ENCODE measurements at regions not wholly inside any gene's neighbourhood (a gene's known extent, or its start where the extent isn't known, plus 50 kb on each side); places are given as distances from the start of the nearest gene placed in this dataset.
A peak's percentile ranks its signal among the peaks of the same experiment; 100 is the strongest.

DNA sequence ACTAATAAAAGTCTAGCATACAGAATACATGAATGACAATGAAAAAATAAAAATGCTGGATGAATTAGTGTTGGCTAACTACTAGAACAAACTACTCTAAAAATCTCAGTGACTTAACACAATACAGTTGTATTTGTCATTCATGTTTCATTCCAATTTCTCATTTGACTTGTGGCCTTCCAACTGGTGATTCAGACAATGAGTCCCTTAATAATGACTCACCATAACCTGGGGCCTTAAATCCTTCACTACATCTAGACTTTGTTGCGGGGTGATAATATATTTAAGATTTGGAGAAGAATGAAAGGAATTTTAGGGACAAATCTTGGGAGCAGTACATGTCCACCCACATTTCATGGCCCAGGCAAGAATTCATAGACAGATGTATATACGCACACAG lies 90.5 kb upstream of the POM121L12 start:
- Mint-ChIP-seq H3K27ac (ENCODE audit: unreplicated experiment) (no peak overlapping the region), H3K36me3 (ENCODE audit: low read depth, unreplicated experiment) (no peaks in the 10 kb centered on the region), H3K27me3 (ENCODE audit: low read depth, unreplicated experiment) (no peaks in the 10 kb centered on the region), H3K4me3 (ENCODE audit: unreplicated experiment) (no peak overlapping the region), H3K4me1 (ENCODE audit: low read depth, unreplicated experiment) (peaks cover 24% of the 10 kb centered on the region), H3K9me3 (ENCODE audit: unreplicated experiment) (peaks cover 2% of the 10 kb centered on the region)
- H3K4me2 ChIP-seq (ENCODE audit: low read length) = no peak overlapping the region
- no peaks in the 10 kb centered on the region for H3K4me1 ChIP-seq (ENCODE audit: insufficient read depth, low read length)
- FAIRE-seq (no peak), DNase-seq (ENCODE audit: low read depth) (peak; percentile 54)
- no peaks in the 10 kb centered on the region for H4K20me1 ChIP-seq (ENCODE audit: insufficient read depth, low read length)
- H3K9ac ChIP-seq (ENCODE audit: low read length) = no peak overlapping the region
- TF ChIP-seq EZH2 (IDR thresholded peaks at IDR 0.05; ENCODE audit: insufficient read depth, low read length) (no peak), CTCF (IDR thresholded peaks at IDR 0.05; ENCODE audit: insufficient read depth, low read depth, low read length) (no peak)
- H3K27ac ChIP-seq (ENCODE audit: low read depth, low read length) = no peak overlapping the region
- no peaks in the 10 kb centered on the region for H3K36me3 ChIP-seq (ENCODE audit: insufficient read depth, low read length)
- H3K79me2 ChIP-seq (ENCODE audit: insufficient read depth, low read length) = no peaks in the 10 kb centered on the region
- no peak overlapping the region for H2AFZ ChIP-seq (ENCODE audit: low read depth, low read length)
- H3K4me3 ChIP-seq (ENCODE audit: insufficient read depth, low read depth, low read length) = no peak overlapping the region
- no peaks in the 10 kb centered on the region for H3K9me3 ChIP-seq (ENCODE audit: insufficient read depth, low read depth, low read length)
- no peaks in the 10 kb centered on the region for H3K27me3 ChIP-seq (ENCODE audit: insufficient read depth, low read length)

- no peak overlapping the region for H3K4me2 ChIP-seq (ENCODE audit: low read length)
- Mint-ChIP-seq H3K4me1 (ENCODE audit: low read depth, unreplicated experiment) (peaks cover 24% of the 10 kb centered on the region), H3K4me3 (ENCODE audit: unreplicated experiment) (no peak overlapping the region), H3K27ac (ENCODE audit: unreplicated experiment) (no peak overlapping the region), H3K36me3 (ENCODE audit: low read depth, unreplicated experiment) (no peaks in the 10 kb centered on the region), H3K9me3 (ENCODE audit: unreplicated experiment) (peaks cover 2% of the 10 kb centered on the region), H3K27me3 (ENCODE audit: low read depth, unreplicated experiment) (no peaks in the 10 kb centered on the region)
- H3K36me3 ChIP-seq (ENCODE audit: insufficient read depth, low read length) = no peaks in the 10 kb centered on the region
- no peaks in the 10 kb centered on the region for H3K79me2 ChIP-seq (ENCODE audit: insufficient read depth, low read length)
- FAIRE-seq = no peak
- no peak overlapping the region for H3K9ac ChIP-seq (ENCODE audit: low read length)
- H2AFZ ChIP-seq (ENCODE audit: low read depth, low read length) = no peak overlapping the region
- no peak for TF ChIP-seq EZH2 (IDR thresholded peaks at IDR 0.05; ENCODE audit: insufficient read depth, low read length)
- no peak for TF ChIP-seq CTCF (IDR thresholded peaks at IDR 0.05; ENCODE audit: insufficient read depth, low read depth, low read length)
- H3K4me3 ChIP-seq (ENCODE audit: insufficient read depth, low read depth, low read length) = no peak overlapping the region
- no peak overlapping the region for H3K27ac ChIP-seq (ENCODE audit: low read depth, low read length)
- H4K20me1 ChIP-seq (ENCODE audit: insufficient read depth, low read length) = no peaks in the 10 kb centered on the region
- H3K9me3 ChIP-seq (ENCODE audit: insufficient read depth, low read depth, low read length) = no peaks in the 10 kb centered on the region
- H3K27me3 ChIP-seq (ENCODE audit: insufficient read depth, low read length) = no peaks in the 10 kb centered on the region
- DNase-seq (ENCODE audit: low read depth) = peak; percentile 14
- H3K4me1 ChIP-seq (ENCODE audit: insufficient read depth, low read length) = no peaks in the 10 kb centered on the region
Observed at GRCh38 chr7:52940481-52940880, 95.0 kb upstream of the POM121L12 start.

DNA sequence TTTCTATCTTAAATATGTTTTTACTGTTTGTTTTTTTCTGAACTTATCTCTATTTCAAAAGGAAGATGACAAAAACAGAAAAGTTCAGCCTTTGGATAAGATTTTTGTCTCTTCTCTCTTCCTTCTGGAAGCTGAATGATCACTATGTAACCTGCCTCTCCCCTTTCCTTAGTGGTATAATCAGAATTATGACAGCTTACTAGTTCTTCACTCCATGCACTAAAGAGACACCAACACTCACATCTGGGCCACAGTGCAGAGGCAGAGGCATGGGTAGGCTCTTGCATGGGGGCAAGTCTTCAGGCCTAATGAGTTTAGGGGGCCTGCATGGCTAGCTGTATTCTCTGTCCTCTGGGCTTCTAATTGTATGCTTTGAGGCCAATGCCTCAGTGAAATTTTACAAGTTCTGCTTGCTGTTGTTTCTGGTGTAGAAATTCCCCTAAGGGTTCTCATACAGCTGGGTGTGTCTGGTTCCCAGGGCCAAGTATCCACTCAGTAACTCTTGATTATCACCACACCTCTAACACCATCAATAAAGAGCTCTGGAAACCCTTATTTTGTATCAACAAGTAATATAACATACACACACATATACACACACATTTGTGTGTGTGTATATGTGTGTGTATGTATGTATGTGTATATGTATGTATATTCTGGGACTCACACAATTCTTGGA lies 96.8 kb upstream of the POM121L12 start:
- no peak overlapping the region for H3K4me2 ChIP-seq (ENCODE audit: low read length)
- no peaks in the 10 kb centered on the region for H4K20me1 ChIP-seq (ENCODE audit: insufficient read depth, low read length)
- H3K9me3 Mint-ChIP-seq (ENCODE audit: unreplicated experiment) = peaks cover 2% of the 10 kb centered on the region
- no peak for TF ChIP-seq CTCF (IDR thresholded peaks at IDR 0.05; ENCODE audit: insufficient read depth, low read depth, low read length)
- TF ChIP-seq EZH2 (IDR thresholded peaks at IDR 0.05; ENCODE audit: insufficient read depth, low read length) = no peak
- H3K36me3 ChIP-seq (ENCODE audit: insufficient read depth, low read length) = no peaks in the 10 kb centered on the region
- H3K27ac Mint-ChIP-seq (ENCODE audit: unreplicated experiment) = no peak overlapping the region
- DNase-seq (ENCODE audit: low read depth) (no peak), FAIRE-seq (no peak)
- no peaks in the 10 kb centered on the region for H3K36me3 Mint-ChIP-seq (ENCODE audit: low read depth, unreplicated experiment)
- no peaks in the 10 kb centered on the region for H3K27me3 Mint-ChIP-seq (ENCODE audit: low read depth, unreplicated experiment)
- no peaks in the 10 kb centered on the region for H3K4me1 ChIP-seq (ENCODE audit: insufficient read depth, low read length)
- no peak overlapping the region for H3K9ac ChIP-seq (ENCODE audit: low read length)
- no peak overlapping the region for H3K27ac ChIP-seq (ENCODE audit: low read depth, low read length)
- no peak overlapping the region for H3K4me3 ChIP-seq (ENCODE audit: insufficient read depth, low read depth, low read length)
- no peaks in the 10 kb centered on the region for H3K9me3 ChIP-seq (ENCODE audit: insufficient read depth, low read depth, low read length)
- no peak overlapping the region for H3K4me3 Mint-ChIP-seq (ENCODE audit: unreplicated experiment)
- no peak overlapping the region for H2AFZ ChIP-seq (ENCODE audit: low read depth, low read length)
- no peaks in the 10 kb centered on the region for H3K79me2 ChIP-seq (ENCODE audit: insufficient read depth, low read length)
- peaks cover 18% of the 10 kb centered on the region for H3K4me1 Mint-ChIP-seq (ENCODE audit: low read depth, unreplicated experiment)
- H3K27me3 ChIP-seq (ENCODE audit: insufficient read depth, low read length) = no peaks in the 10 kb centered on the region

Measured in astrocyte (in vitro differentiated cells and primary cell).